Hematopoietic multipotent progenitor cell (in vitro differentiated cells): ENCODE measurements at regions not wholly inside any gene's neighbourhood (a gene's known extent, or its start where the extent isn't known, plus 50 kb on each side); places are given as distances from the start of the nearest gene placed in this dataset.
A peak's percentile ranks its signal among the peaks of the same experiment; 100 is the strongest.
"Not testable (repeated sequence)": the region's sequence is repeated elsewhere in the genome, so short reads cannot be mapped to it uniquely, and the experiment has no call there.

Experiments
- DNase-seq, 3 donors: peaks; one replicate each; pipeline ENCODE4 v3.0.0-alpha.2; 2011 to 2015; ENCODE audit warnings: low read depth in 2 of 3, low spot score in 2 of 3

- DNase-seq: no peak
Observed at GRCh38 chr10:31173752-31174151, 142.1 kb upstream of the ZNF438 start.

GRCh38 chr10:31179091-31179680 lies 139.8 kb upstream of the ZEB1 start:
- DNase-seq: no peak

- no peak for DNase-seq
Observed at GRCh38 chr10:31186225-31187000, 132.6 kb upstream of the ZEB1 start.

DNA sequence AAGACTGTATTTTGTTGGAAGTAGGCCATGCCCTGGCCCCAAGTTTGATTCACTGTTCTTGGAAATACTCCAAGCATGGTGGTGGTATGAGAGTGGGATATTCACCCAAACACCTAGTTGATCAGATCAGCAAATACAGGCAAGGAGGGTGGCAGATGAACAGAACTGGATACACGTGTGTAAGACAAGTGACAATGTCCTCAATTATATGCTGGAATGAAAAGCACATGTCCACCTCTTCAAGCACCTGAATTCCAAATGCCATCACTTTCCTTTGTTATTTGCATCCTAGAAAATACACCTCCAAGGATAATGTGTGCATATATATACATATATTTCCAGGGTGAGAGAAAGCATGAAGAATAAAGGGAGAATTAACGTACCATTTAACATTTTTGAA lies 131.8 kb upstream of the ZEB1 start:
- DNase-seq: no peak

GRCh38 chr10:31187607-31188210 lies 131.3 kb upstream of the ZEB1 start:
- no peak for DNase-seq

GRCh38 chr10:31188792-31189406 lies 130.1 kb upstream of the ZEB1 start:
- DNase-seq: no peak

DNA sequence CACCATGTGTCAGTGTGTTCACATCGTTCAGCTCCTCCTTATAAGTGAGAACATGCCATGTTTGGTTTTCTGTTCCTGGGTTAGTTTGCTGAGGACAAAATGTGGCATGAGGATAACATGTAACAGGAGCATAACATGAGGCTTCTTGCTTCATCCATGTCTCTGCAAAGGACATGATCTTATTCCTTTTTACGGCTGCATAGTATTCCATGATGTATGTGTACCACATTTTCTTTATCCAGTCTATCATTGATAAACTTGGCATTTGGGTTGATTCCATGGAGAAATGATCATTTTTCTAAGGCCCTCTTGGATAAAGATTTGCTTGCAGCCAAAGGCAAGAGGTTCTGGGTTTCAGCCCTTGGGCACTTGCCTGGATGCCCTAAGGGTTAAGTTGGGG lies 128.5 kb upstream of the ZEB1 start:
- no peak for DNase-seq

GRCh38 chr10:31192475-31192874 lies 126.5 kb upstream of the ZEB1 start:
- DNase-seq: no peak

- no peak for DNase-seq
Observed at GRCh38 chr10:31194986-31195385, 124.0 kb upstream of the ZEB1 start.

DNA sequence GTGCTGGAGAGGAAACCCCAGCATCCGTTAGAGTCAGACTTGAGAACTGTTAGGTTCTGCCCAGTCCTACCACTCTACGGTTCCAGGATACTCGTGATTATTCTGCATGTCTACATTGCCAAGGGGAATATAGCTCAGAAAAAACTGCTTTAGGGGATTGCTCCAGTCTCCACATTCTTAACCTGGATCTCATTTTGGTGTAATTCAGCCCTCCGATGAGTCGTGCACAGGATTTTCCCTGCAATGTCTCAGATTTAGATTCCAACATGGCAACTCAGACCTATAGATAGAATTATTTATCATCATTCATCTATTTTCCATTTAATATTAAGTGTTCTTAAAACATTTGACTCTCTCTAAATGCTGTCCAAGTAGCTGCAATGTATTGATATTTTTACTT lies 121.1 kb upstream of the ZEB1 start:
- no peak for DNase-seq

DNA sequence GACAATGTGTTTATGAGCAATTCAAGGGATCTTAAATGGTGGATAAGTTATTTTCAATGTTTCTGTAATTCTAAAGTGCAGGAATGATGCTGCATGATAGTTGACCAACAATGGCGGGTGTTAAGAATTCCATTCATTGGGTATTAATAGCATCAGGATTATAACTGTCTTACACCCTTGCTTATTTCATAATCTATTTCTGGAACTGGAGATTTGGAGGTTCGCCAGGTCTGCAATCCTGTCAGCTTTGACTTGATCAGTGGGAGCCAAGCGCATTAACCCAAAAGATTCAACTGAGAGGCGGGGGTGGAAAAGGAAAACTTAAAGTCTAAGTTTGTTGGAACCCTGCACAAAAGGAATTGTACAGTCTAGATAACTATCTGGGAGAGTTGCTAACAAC lies 114.9 kb upstream of the ZEB1 start:
- DNase-seq: no peak

DNA sequence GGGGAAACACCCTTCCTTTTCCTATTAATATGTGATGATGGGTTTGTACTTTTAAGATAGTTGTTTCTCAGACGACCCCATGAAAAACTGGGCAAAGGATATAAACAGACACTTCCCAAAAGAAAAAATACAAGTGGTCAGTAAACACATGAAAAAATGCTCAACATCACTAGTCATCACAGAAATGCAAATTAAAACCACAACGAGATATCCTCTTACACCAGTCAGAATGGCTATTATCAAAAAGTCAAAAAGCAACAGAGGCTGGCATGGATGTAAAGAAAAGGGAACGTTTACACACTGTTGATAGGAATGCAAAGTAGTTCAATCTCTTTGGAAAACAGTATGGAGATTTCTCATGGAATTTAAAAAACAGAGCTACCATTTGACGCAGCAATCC lies 111.4 kb upstream of the ZEB1 start:
- DNase-seq: no peak

DNA sequence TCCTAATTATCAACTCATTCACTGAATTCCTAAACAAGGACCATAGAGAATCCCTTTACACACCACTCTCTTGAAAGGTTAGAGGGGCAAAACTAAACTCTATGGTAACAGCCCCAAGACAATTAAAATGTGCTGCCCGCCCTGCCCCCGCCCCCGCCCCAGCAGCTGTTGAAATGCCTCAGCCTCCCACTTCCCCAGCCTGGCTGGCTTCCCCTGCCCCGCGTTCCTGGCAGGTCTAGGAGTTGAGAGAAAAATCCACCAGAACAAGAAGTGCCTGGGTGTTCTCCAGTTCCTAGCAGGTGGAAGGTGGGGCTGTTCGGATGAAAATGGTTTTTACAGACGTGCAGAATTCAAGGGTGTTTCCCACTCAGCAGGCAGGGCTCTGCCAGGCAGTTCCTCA lies 109.5 kb upstream of the ZEB1 start:
- no peak for DNase-seq

- no peak for DNase-seq
Observed at GRCh38 chr10:31210190-31210589, 108.8 kb upstream of the ZEB1 start.

- no peak for DNase-seq
Observed at GRCh38 chr10:31213959-31214358, 105.1 kb upstream of the ZEB1 start.

DNA sequence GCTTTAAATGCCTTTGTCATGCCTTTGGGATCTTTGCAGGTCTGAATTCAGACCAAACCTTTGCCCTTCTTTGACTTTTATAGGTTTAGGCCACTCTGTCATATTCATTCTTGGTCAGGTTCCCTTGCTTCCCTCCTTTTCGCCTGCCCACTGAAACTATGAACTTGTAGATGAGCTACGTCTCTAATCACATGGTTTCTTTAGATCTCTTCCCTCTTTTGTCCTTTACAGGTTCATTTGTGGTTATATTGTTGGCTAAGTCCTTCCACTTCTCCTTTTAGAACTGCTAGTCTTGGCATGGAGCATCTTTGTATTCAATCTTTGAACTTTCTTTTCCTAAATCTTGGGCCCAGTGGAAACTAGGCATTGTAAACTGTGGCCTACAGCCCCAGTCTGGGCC lies 104.0 kb upstream of the ZEB1 start:
- peak in 2 of 3 donors; percentile 14 to 56 for DNase-seq

GRCh38 chr10:31219306-31219705 lies 99.7 kb upstream of the ZEB1 start:
- DNase-seq: no peak

- not testable (repeated sequence) for DNase-seq
Observed at GRCh38 chr10:31228780-31229179, 90.2 kb upstream of the ZEB1 start.

- no peak for DNase-seq
Observed at GRCh38 chr10:31239961-31240360, 79.1 kb upstream of the ZEB1 start.

GRCh38 chr10:31242902-31243301 lies 76.1 kb upstream of the ZEB1 start:
- peak in 2 of 3 donors; percentile 94 to 96 for DNase-seq

DNA sequence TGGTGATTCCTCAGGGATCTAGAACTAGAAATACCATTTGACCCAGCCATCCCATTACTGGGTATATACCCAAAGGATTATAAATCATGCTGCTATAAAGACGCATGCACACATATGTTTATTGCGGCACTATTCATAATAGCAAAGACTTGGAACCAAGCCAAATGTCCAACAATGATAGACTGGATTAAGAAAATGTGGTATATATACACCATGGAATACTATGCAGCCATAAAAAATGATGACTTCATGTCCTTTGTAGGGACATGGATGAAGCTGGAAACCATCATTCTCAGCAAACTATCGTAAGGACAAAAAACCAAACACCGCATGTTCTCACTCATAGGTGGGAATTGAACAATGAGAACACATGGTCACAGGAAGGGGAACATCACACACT lies 67.9 kb upstream of the ZEB1 start:
- not testable (repeated sequence) for DNase-seq

- DNase-seq: no peak
Observed at GRCh38 chr10:31253237-31253636, 65.8 kb upstream of the ZEB1 start.
